Activated CD4-positive, alpha-beta memory T cell treated with anti-CD3 and anti-CD28 coated beads, Interleukin-2, amount 10 ng/mL, durations not matched to agents 7 days and 5 days (primary cell): ENCODE measurements at regions not wholly inside any gene's neighbourhood (a gene's known extent, or its start where the extent isn't known, plus 50 kb on each side); places are given as distances from the start of the nearest gene placed in this dataset.

Experiments
- CTCF ChIA-PET: fragments of 350-600 bp; sonication (Branson Sonifier 250); formaldehyde crosslinking; loops from one replicate; lab custom pipeline; 2021; ENCODE audit warnings: antibody characterized with exemption, inconsistent platforms; lab: Charles Lee
- POLR2A ChIA-PET: fragments of 350-600 bp; sonication (Branson Sonifier 250); formaldehyde crosslinking; loops from one replicate; lab custom pipeline; 2021; ENCODE audit warnings: antibody characterized with exemption; lab: Charles Lee
- DNase-seq: peaks from one replicate; pipeline ENCODE4 v3.0.0-alpha.2; 2020
- H3K27ac Mint-ChIP-seq: one replicate; pipeline ENCODE4 v1.8.0; 2021; ENCODE audit warnings: mild to moderate bottlenecking, mixed read lengths
- H3K27me3 Mint-ChIP-seq: one replicate; pipeline ENCODE4 v1.8.0; 2021; ENCODE audit warnings: mixed read lengths
- H3K36me3 Mint-ChIP-seq: one replicate; pipeline ENCODE4 v1.8.0; 2021; ENCODE audit warnings: low read depth, mixed read lengths
- H3K4me1 Mint-ChIP-seq: one replicate; pipeline ENCODE4 v1.8.0; 2021; ENCODE audit warnings: mixed read lengths
- H3K4me3 Mint-ChIP-seq: one replicate; pipeline ENCODE4 v1.8.0; 2021; ENCODE audit warnings: mild to moderate bottlenecking, mixed read lengths
- H3K9me3 Mint-ChIP-seq: one replicate; pipeline ENCODE4 v1.8.0; 2021; ENCODE audit warnings: mixed read lengths

DNA sequence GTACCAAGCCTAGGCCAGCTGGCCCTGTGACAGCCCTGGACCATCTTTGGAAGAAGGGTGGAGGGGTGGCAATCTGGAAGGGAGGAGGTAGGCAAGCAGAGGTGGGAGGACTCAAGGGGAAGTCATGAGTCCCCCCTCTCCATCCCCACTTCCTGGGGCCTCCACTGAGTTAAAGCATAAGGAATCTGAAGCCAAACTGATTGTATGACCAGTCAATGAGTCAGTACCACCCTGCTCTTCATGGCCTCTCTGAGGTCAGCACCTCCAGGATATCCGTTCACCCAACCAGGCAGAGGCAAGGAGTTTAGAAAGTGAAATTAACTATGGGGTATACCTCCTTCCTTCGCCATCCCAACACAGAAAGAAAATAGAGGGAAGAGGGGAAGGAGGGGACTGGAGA, 272.7 kb downstream of the SOX9 start:
- H3K27ac Mint-ChIP-seq: no peak overlapping the region
- no peak overlapping the region for H3K4me3 Mint-ChIP-seq
- H3K9me3 Mint-ChIP-seq: peaks cover 4% of the 10 kb centered on the region
- H3K4me1 Mint-ChIP-seq: no peaks in the 10 kb centered on the region
- no peaks in the 10 kb centered on the region for H3K27me3 Mint-ChIP-seq
- CTCF ChIA-PET: no interaction called here
- no peak for DNase-seq
- POLR2A ChIA-PET: no interaction called here
- H3K36me3 Mint-ChIP-seq: no peaks in the 10 kb centered on the region

DNA sequence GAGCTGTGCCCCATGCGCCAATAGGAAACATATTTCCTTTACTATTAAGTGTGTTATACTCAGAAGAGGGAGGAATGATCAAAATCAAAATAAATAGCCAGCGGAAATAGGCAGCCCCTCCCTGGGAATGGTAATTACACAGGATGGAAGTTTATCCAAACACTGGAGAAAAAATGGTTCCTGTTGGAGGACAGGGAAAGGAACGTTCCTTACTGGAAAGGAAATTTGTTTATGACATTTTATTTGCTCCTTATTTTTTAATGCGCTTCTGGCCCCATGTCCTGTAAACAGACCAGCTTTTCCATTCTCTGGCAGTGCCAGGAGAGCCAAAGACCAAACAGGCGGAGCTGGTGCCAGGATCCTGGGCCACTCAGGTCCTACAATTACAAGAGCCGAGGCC, 273.7 kb downstream of the SOX9 start:
- peaks cover 4% of the 10 kb centered on the region for H3K9me3 Mint-ChIP-seq
- POLR2A ChIA-PET: no interaction called here
- H3K4me1 Mint-ChIP-seq: no peaks in the 10 kb centered on the region

DNA sequence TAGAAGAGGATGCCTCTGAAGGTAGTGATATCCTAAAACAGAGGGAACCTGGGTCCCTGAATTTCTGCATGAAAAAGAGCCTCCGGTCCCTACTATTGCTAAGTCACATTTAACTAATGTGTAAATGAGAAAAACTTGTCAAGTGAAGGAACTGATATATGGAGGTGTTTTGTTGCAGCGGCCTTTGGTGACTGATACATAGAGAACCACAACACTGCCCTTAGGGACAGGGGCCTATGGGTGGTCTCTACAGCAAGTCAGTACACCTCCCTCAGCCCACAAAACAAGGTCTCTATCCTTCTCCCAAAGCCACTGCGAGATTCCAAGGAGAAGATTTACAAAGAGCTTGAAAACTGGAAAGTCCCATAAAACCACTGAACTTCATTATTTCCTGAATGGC, 275.3 kb downstream of the SOX9 start:
- ChIA-PET POLR2A (no interaction called here), CTCF (no interaction called here)
- Mint-ChIP-seq H3K9me3 (peaks cover 4% of the 10 kb centered on the region), H3K27me3 (no peaks in the 10 kb centered on the region), H3K4me3 (no peak overlapping the region), H3K27ac (no peak overlapping the region), H3K36me3 (no peaks in the 10 kb centered on the region), H3K4me1 (no peaks in the 10 kb centered on the region)
- DNase-seq: no peak

More for the DNA sequence above, 273.7 kb downstream of the SOX9 start:
- H3K36me3 Mint-ChIP-seq: no peaks in the 10 kb centered on the region
- no peak overlapping the region for H3K27ac Mint-ChIP-seq
- no peak for DNase-seq
- no peaks in the 10 kb centered on the region for H3K27me3 Mint-ChIP-seq
- CTCF ChIA-PET: no interaction called here
- H3K4me3 Mint-ChIP-seq: no peak overlapping the region

DNA sequence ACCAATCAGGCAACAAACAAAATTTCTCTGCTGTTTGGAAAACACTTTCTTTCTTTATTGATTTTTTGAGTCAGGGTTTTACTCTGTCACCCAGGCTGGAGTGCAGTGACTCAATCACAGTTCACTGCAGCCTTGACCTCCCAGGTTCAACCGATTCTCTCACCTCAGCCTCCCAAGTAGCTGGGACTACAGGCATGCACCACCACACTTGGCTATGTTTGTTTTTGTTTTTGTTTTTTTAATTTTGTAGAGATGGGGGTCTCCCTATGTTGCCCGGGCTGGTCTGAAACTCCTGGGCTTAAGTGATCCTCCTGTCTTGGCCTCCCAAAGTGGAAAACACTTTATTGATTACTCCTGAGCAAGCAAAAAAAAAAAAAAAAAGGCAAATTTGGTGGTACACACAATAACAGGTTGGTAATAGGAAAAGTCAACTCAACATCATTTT, 276.4 kb downstream of the SOX9 start:
- Mint-ChIP-seq H3K4me3 (no peak overlapping the region), H3K4me1 (no peaks in the 10 kb centered on the region)
- CTCF ChIA-PET: no interaction called here

DNA sequence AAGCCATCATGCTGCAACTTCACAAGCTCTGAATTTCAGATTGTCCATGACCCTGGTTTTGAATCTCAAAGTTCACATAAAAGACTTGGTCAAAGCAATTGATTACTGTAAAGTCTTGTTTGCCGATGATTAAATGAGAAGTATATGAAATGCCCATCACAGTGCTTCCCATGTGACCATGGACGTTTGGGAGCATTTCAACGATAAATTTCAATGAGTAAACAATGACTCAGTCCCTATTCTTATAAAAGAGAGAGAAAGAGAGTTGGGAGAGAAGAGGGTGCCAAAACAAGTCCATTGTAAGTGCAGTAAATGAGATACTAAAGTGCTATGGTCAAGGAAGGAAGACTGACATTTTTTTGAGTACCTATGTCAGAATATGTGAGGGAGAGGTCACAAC, 276.9 kb downstream of the SOX9 start:
- ChIA-PET CTCF (no interaction called here), POLR2A (no interaction called here)
- H3K36me3 Mint-ChIP-seq: no peaks in the 10 kb centered on the region
- H3K4me1 Mint-ChIP-seq: no peaks in the 10 kb centered on the region
- H3K27ac Mint-ChIP-seq: no peak overlapping the region
- no peak for DNase-seq
- H3K27me3 Mint-ChIP-seq: no peaks in the 10 kb centered on the region
- H3K4me3 Mint-ChIP-seq: no peak overlapping the region
- peaks cover 4% of the 10 kb centered on the region for H3K9me3 Mint-ChIP-seq

More for the DNA sequence above, 276.4 kb downstream of the SOX9 start:
- Mint-ChIP-seq H3K9me3 (peaks cover 4% of the 10 kb centered on the region), H3K27ac (no peak overlapping the region), H3K27me3 (no peaks in the 10 kb centered on the region), H3K36me3 (no peaks in the 10 kb centered on the region)
- DNase-seq: no peak
- POLR2A ChIA-PET: no interaction called here

DNA sequence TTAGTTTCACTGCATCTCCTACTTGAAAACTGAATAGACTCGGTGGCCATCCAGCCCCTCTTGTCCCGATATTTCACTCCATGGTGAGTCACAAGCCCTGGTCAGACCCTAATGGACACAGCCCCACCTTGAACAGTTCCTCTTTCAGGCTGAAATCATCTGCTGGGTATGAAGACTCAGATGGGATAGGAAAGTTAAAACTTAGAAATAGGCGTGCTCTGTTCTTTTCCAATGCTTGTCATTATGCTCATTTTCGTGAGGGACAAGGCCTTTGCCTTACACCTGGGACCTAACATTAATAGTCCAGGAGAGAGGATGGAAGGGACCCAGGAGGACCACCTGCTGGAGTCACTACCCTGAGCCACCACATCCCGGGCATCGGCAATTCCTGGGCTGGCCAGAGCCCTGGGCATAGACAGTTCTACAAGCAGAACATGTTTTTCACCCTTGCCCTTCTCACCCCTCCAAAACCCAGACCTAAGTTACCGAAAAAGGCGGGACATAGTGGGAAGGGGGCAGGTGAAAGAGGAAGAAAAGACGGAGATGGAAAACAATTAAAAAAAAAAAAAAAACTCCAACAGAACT, 278.3 kb downstream of the SOX9 start:
- Mint-ChIP-seq H3K27ac (no peak overlapping the region), H3K36me3 (no peaks in the 10 kb centered on the region), H3K9me3 (peaks cover 4% of the 10 kb centered on the region), H3K4me3 (no peak overlapping the region), H3K27me3 (no peaks in the 10 kb centered on the region), H3K4me1 (no peaks in the 10 kb centered on the region)
- DNase-seq: no peak
- ChIA-PET CTCF (no interaction called here), POLR2A (no interaction called here)

DNA sequence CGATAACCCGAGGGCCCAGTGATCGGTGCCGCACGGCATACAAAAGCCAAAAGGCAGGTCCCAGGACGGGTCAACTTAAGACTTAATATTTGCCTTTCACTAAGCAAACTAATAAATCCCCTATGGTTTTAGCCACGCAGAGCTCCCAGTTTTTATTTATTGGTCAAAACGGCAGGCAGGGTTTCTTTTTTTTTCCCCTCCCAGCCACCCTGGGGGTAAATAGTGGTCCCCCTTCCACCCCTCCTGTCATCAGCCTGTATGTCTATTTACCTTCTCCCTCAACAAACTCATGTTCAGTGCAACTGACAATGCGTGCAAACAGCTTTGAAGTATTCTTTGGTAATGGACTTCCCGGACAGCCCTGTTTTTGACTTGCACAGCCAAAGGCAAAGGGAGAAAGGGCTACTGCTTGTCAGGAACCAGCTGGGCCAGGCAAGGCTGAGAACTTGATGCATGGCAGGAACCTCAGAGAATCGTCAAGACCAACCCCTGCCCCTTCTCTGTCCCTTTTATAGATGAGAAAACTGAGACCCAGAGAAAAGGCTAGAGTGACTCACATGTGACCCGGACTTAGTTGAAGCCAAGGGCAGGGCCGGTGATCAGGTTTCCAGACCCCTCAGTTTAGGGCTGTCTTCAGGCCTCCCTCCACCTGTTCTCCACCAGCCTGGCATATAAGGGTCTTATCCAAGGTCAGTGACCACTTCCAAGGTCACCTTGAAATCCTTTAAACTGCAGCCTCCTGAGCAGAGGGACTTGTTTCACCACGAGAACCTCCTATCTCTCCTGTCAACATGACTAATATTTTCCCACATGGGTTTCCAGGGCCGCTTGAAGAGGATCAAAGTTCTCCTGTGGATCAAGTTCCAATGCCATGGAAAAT, 279.0 kb downstream of the SOX9 start:
- H3K9me3 Mint-ChIP-seq: peaks cover 4% of the 10 kb centered on the region
- no peaks in the 10 kb centered on the region for H3K36me3 Mint-ChIP-seq
- H3K27ac Mint-ChIP-seq: no peak overlapping the region
- DNase-seq: no peak
- no peaks in the 10 kb centered on the region for H3K27me3 Mint-ChIP-seq
- CTCF ChIA-PET: no interaction called here
- no peaks in the 10 kb centered on the region for H3K4me1 Mint-ChIP-seq
- POLR2A ChIA-PET: no interaction called here
- no peak overlapping the region for H3K4me3 Mint-ChIP-seq

DNA sequence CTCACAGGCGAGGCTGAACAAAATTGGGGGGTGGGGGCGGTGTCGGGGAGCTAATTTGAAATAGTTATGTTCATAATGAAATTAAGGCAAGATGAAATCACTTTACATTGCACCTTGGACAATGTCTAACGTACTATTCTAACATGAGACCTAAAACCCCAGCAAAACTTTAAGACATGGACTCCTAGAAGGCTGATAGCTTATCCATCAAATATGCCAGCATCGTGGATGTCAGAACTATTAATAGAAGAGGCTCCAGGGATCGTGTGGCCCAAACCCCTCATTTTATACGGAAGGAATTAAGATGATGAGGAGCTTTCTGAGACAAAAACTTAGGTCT, 279.6 kb downstream of the SOX9 start:
- H3K4me1 Mint-ChIP-seq: no peaks in the 10 kb centered on the region
- ChIA-PET CTCF (no interaction called here), POLR2A (no interaction called here)
- DNase-seq: no peak
- H3K27me3 Mint-ChIP-seq: no peaks in the 10 kb centered on the region
- no peaks in the 10 kb centered on the region for H3K36me3 Mint-ChIP-seq
- H3K27ac Mint-ChIP-seq: no peak overlapping the region
- H3K4me3 Mint-ChIP-seq: no peak overlapping the region
- H3K9me3 Mint-ChIP-seq: peaks cover 2% of the 10 kb centered on the region

DNA sequence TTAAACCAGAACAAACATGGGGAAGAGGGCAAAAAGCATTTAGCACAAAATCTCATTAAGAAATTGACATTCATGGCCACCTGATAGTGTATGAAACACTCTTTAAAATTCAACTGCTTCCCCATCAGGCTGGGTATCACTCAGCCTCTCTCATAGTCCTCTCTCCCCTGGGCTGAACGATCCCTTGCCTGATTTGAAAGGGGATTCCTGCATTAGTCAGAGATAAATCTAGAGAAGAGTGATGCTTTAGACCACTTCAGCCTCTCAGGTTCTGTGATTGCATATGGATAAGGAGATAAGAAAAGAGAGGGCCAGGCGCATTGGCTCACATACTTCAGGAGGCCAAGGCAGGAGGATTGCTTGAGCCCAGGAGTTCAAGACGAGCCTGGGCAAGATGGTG, 280.0 kb downstream of the SOX9 start:
- ChIA-PET CTCF (no interaction called here), POLR2A (no interaction called here)
- H3K4me3 Mint-ChIP-seq: no peak overlapping the region
- DNase-seq: no peak
- peaks cover 3% of the 10 kb centered on the region for H3K9me3 Mint-ChIP-seq
- no peak overlapping the region for H3K27ac Mint-ChIP-seq
- no peaks in the 10 kb centered on the region for H3K4me1 Mint-ChIP-seq
- no peaks in the 10 kb centered on the region for H3K27me3 Mint-ChIP-seq
- H3K36me3 Mint-ChIP-seq: no peaks in the 10 kb centered on the region

DNA sequence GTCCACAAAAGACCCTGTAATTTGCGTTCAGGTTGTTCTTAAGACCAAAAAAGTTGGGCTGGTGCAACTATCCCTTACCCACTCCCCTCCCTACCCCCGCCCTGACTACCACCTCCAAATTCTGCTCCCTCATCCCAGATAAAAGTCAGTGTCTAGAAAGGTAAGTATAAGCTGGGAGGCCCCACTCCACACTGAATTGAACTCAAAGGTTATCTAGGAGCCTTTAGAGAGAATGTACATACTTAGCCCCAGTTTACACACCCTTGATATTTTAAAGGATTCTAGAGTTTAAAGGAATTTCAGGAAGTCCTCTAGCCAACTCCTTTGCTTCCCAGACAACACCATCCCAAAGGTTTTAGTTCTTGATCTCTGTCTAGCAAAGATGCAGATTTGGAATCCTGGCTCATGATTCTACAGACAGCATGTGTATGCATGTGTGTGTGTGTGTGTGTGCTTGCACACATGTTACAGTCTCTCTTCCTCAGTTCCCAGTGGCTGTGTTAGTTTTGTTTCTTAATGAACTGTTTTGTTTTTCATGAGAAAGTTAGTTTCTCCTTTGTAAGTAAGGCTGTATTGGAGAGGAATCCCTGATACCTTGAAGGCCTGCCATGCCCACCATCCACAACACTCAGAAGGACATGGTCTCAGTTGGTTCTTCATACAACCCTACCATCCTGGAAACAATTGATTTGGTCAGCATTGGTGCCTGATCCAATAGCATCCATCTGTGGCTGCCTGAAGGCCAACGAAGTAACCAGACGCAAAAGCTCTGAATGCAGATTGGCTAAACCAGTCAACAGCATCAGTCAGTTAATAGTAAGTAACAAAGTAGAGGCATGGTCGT, 281.3 kb downstream of the SOX9 start:
- ChIA-PET POLR2A (no interaction called here), CTCF (no interaction called here)
- no peak overlapping the region for H3K4me3 Mint-ChIP-seq
- H3K27me3 Mint-ChIP-seq: no peaks in the 10 kb centered on the region
- H3K9me3 Mint-ChIP-seq: peaks cover 3% of the 10 kb centered on the region
- H3K4me1 Mint-ChIP-seq: no peaks in the 10 kb centered on the region
- H3K27ac Mint-ChIP-seq: no peak overlapping the region
- H3K36me3 Mint-ChIP-seq: no peaks in the 10 kb centered on the region
- DNase-seq: no peak

DNA sequence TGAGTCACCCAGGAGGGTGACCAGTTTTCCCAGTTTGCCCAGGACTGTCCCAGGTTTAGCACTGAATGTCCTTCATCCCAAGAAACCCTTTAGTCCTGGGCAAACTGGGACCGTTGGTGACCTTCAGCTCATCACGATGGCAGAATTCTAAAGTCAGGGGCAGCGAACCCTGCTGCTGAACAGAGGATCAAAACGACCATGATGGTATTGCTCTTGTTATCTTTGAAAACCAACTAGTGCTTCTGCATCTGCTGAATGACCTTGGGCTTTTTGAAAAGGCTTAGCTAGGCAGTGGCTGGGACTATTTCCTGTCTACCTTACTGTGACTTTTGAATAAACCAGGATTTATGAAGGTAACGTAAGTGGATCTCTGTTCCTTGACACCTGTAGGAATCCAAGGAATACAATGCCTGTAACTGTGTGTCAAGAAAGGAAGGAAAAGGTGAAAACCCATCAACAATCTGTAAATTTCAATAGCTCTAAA, 281.9 kb downstream of the SOX9 start:
- ChIA-PET POLR2A (no interaction called here), CTCF (no interaction called here)
- Mint-ChIP-seq H3K4me1 (no peaks in the 10 kb centered on the region), H3K27me3 (no peaks in the 10 kb centered on the region), H3K4me3 (no peak overlapping the region), H3K27ac (no peak overlapping the region), H3K9me3 (peaks cover 3% of the 10 kb centered on the region), H3K36me3 (no peaks in the 10 kb centered on the region)
- no peak for DNase-seq

DNA sequence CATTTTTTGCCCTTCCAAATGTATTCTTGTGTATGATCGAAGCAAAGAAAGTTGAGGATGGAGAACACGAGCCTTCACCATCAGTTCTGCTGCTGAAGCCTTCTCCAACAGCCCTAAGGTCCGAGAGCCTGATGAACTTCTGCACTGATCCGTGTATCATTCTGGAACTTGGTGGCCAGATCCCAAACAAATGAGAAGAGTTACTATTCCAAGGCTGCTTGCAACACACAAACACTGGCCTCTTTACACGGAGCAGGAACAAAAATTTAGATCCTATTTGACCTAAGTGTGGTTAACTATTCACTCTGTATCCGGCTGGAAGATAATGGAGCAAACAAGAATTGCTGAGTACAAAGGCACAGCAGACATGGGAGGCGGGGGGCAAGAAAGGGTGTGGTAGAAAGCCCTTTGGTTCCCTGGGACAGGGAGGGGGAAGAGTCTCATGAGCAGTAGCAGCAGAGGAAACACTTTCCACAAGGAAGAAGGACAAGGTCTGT, 282.9 kb downstream of the SOX9 start:
- DNase-seq: no peak
- peaks cover 3% of the 10 kb centered on the region for H3K9me3 Mint-ChIP-seq
- CTCF ChIA-PET: no interaction called here
- H3K27ac Mint-ChIP-seq: no peak overlapping the region
- no peak overlapping the region for H3K4me3 Mint-ChIP-seq
- H3K27me3 Mint-ChIP-seq: no peaks in the 10 kb centered on the region
- H3K36me3 Mint-ChIP-seq: no peaks in the 10 kb centered on the region
- POLR2A ChIA-PET: no interaction called here
- H3K4me1 Mint-ChIP-seq: no peaks in the 10 kb centered on the region

DNA sequence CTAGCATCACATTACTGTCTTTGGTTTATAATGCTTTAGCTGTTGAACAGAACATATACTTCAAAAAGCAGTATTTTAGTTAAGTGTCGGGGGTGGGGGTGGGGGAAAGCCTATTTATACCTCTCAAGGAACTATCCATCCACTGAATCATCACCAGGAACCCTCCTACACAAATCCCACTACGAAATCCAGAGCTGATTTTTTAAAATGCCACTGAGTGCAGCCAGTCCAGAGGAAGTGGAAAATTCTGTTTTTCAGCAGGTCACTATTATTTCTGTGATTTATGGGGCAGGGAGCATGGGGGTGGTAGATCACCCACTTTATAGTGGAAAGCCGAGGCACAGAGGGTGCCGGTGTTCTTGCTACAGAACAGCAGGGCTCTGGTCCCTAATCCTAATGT, 284.1 kb downstream of the SOX9 start:
- H3K27ac Mint-ChIP-seq: no peak overlapping the region
- no peaks in the 10 kb centered on the region for H3K4me1 Mint-ChIP-seq
- POLR2A ChIA-PET: no interaction called here
- DNase-seq: no peak
- peaks cover 3% of the 10 kb centered on the region for H3K9me3 Mint-ChIP-seq
- no peaks in the 10 kb centered on the region for H3K36me3 Mint-ChIP-seq
- no peak overlapping the region for H3K4me3 Mint-ChIP-seq
- no peaks in the 10 kb centered on the region for H3K27me3 Mint-ChIP-seq
- CTCF ChIA-PET: no interaction called here
